K562 (cell line): ENCODE measurements at regions not wholly inside any gene's neighbourhood (a gene's known extent, or its start where the extent isn't known, plus 50 kb on each side); places are given as distances from the start of the nearest gene placed in this dataset.

ENCODE experiments used
- MCM3 ChIP-seq: fragments of 450-650 bp; IDR thresholded peaks from 2 replicates; pipeline ENCODE4 v1.6.1; 2016
- NRF1 ChIP-seq, 2 experiments: fragments of 450-650 bp; IDR thresholded peaks in 1 of 2; conservative IDR thresholded peaks in 1 of 2; 2 replicates each; pipeline ENCODE4 v1.6.1; 2014; ENCODE audit warnings: mild to moderate bottlenecking in 2 of 2
- TRIM24 ChIP-seq, 2 experiments: fragments of 450-650 bp; IDR thresholded peaks; 2 replicates each; pipeline ENCODE4 v1.6.1; 2016
- ZNF589 ChIP-seq: fragments of 200-800 bp; sonication (Bioruptor generic); IDR thresholded peaks from 2 replicates; pipeline ENCODE4 v1.6.1; 2016; ENCODE audit warnings: low read depth, missing genetic modification characterization, missing compliant biosample characterization
- TF ChIP-seq, protein P1 (sequence below), 3 experiments: IDR thresholded peaks in 2 of 3; conservative IDR thresholded peaks in 1 of 3; 2 replicates each; pipeline ENCODE4 v1.5.1; 2011 to 2012; ENCODE audit warnings: low read length in 3 of 3, mild to moderate bottlenecking in 3 of 3, control low read depth in 2 of 3, improper control_type of control experiment in 1 of 3, inconsistent platforms in 1 of 3, low read depth in 1 of 3, mixed read lengths in 1 of 3, moderate library complexity in 1 of 3; ENCODE audit not compliant: insufficient read depth in 2 of 3

DNA sequence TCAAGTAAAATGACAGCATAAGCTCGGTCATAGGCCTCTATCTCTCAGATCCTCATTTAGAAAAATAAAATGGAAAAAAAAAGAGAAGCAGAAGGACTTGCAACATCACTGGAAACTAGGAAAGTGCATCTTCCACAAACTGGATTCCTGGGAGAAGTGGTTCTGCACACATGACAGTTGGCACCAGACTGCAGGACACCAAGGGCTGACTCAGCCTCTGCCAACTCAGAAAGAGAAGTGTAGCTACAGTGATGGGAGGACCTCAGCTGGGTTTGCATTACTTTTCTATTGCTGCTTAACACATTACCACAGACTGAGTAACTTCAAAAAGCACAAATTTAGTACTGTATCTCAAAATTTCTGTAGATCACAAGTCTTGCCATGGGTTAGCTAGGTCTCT, 409.5 kb upstream of the GCFC2 start:
- TF ChIP-seq TRIM24 (IDR thresholded peaks at IDR 0.05): no peak
- TF ChIP-seq, protein P1, sequence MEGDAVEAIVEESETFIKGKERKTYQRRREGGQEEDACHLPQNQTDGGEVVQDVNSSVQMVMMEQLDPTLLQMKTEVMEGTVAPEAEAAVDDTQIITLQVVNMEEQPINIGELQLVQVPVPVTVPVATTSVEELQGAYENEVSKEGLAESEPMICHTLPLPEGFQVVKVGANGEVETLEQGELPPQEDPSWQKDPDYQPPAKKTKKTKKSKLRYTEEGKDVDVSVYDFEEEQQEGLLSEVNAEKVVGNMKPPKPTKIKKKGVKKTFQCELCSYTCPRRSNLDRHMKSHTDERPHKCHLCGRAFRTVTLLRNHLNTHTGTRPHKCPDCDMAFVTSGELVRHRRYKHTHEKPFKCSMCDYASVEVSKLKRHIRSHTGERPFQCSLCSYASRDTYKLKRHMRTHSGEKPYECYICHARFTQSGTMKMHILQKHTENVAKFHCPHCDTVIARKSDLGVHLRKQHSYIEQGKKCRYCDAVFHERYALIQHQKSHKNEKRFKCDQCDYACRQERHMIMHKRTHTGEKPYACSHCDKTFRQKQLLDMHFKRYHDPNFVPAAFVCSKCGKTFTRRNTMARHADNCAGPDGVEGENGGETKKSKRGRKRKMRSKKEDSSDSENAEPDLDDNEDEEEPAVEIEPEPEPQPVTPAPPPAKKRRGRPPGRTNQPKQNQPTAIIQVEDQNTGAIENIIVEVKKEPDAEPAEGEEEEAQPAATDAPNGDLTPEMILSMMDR (IDR thresholded peaks at IDR 0.05 in 2 of 3, conservative IDR thresholded peaks at IDR 0.05 in 1 of 3; ENCODE audit: insufficient read depth in 2 of 3, low read depth in 1 of 3, low read length in 3 of 3): no peak
- TF ChIP-seq NRF1 (conservative IDR thresholded peaks at IDR 0.05 in 1 of 2, IDR thresholded peaks at IDR 0.05 in 1 of 2): no peak
- no peak for TF ChIP-seq ZNF589
- TF ChIP-seq MCM3: no peak
